ENCODE measurements at regions not wholly inside any gene's neighbourhood (a gene's known extent, or its start where the extent isn't known, plus 50 kb on each side); places are given as distances from the start of the nearest gene placed in this dataset.

- DNase-seq (ENCODE audit: low read depth in 1 of 2, low spot score in 1 of 2): no peak
- Histone ChIP-seq H3K4me1 (no peaks in the 10 kb centered on the region), H3K4me2 (no peak overlapping the region), H3K4me3 (no peak overlapping the region), H3K27ac (no peak overlapping the region), H3K9me3 (no peaks in the 10 kb centered on the region)
- no peak for FAIRE-seq
- TF ChIP-seq POLR2A (IDR thresholded peaks at IDR 0.05; ENCODE audit: low read length): no peak
- no peak for ATAC-seq
- CTCF ChIA-PET: interaction anchor here (1.2 kb wide), 1 partner anchor 14 kb away, joined by 3 read pairs; no protein-coding TSS in a partner anchor
- POLR2A ChIA-PET: no interaction called here
- 24% methylated on average over 1 of the region's 1 CpG for WGBS (ENCODE audit: missing lambda C conversion rate)
These were observed 267.8 kb downstream of the FAT3 start for GRCh38 chr11:92492372-92492771.

GRCh38 chr11:92495107-92495793, 270.6 kb downstream of the FAT3 start:
- no peak overlapping the region for H3K4me2 ChIP-seq
- 55% methylated on average over 3 of the region's 3 CpGs for WGBS (ENCODE audit: missing lambda C conversion rate)
- TF ChIP-seq BCL3 (IDR thresholded peaks at IDR 0.05) (no peak), HMGXB4 (CRISPR knock-in tag; IDR thresholded peaks at IDR 0.05; ENCODE audit: borderline replicate concordance) (no peak), NR3C1 (IDR thresholded peaks at IDR 0.05) (no peak), RNF2 (IDR thresholded peaks at IDR 0.05; ENCODE audit: borderline replicate concordance, low read depth) (no peak), CEBPB (IDR thresholded peaks at IDR 0.05) (no peak), HOXB13 (CRISPR knock-in tag; IDR thresholded peaks at IDR 0.05; ENCODE audit: low read depth) (no peak)
- ChIA-PET POLR2A (no interaction called here), CTCF (interaction anchor here (0.6 kb wide), 1 partner anchor 575 kb away, joined by 3 read pairs; no protein-coding TSS in a partner anchor)
- no peaks in the 10 kb centered on the region for H3K4me1 ChIP-seq
- H3K27ac ChIP-seq: no peak overlapping the region
- no peak for DNase-seq (ENCODE audit: low read depth in 1 of 2, low spot score in 1 of 2)
- no peaks in the 10 kb centered on the region for H3K9me3 ChIP-seq
- no peak for FAIRE-seq
- no peak overlapping the region for H3K4me3 ChIP-seq
- ATAC-seq: no peak

- ChIA-PET CTCF (interaction anchor here (0.6 kb wide), 1 partner anchor 301 kb away, joined by 3 read pairs; no protein-coding TSS in a partner anchor), POLR2A (no interaction called here)
- FAIRE-seq (no peak), ATAC-seq (no peak), DNase-seq (ENCODE audit: low read depth in 1 of 2, low spot score in 1 of 2) (no peak)
- Histone ChIP-seq H3K4me3 (no peak overlapping the region), H3K4me2 (no peak overlapping the region), H3K4me1 (no peaks in the 10 kb centered on the region), H3K27ac (no peak overlapping the region), H3K9me3 (no peaks in the 10 kb centered on the region)
- WGBS (ENCODE audit: missing lambda C conversion rate): 44% methylated on average over 2 of the region's 2 CpGs
- no peak for TF ChIP-seq NFE2L2 (conservative IDR thresholded peaks at IDR 0.05; ENCODE audit: low read length)
These were observed 275.8 kb downstream of the FAT3 start for GRCh38 chr11:92500453-92500852.

- 85% methylated on average over 5 of the region's 5 CpGs for WGBS (ENCODE audit: missing lambda C conversion rate)
- ATAC-seq (no peak), DNase-seq (ENCODE audit: low read depth in 1 of 2, low spot score in 1 of 2) (no peak), FAIRE-seq (no peak)
- H3K9me3 ChIP-seq: no peaks in the 10 kb centered on the region
- CTCF ChIA-PET: interaction anchor here (0.6 kb wide), 1 partner anchor 300 kb away, joined by 3 read pairs; no protein-coding TSS in a partner anchor
- no peak overlapping the region for H3K4me3 ChIP-seq
- no peak overlapping the region for H3K27ac ChIP-seq
- POLR2A ChIA-PET: no interaction called here
- H3K4me1 ChIP-seq: no peaks in the 10 kb centered on the region
- TF ChIP-seq JUNB (IDR thresholded peaks at IDR 0.05): no peak
- TF ChIP-seq ELK1 (IDR thresholded peaks at IDR 0.05; ENCODE audit: low read depth, low read length): no peak
- TF ChIP-seq POLR2A (IDR thresholded peaks at IDR 0.05; ENCODE audit: low read length): no peak
- TF ChIP-seq KDM1A (IDR thresholded peaks at IDR 0.05; ENCODE audit: low read depth): no peak
- no peak for TF ChIP-seq RFX5 (IDR thresholded peaks at IDR 0.05)
- no peak for TF ChIP-seq CTCF (IDR thresholded peaks at IDR 0.05)
- TF ChIP-seq ZC3H11A (IDR thresholded peaks at IDR 0.05): no peak
- TF ChIP-seq CBX8 (IDR thresholded peaks at IDR 0.05): no peak
- TF ChIP-seq BHLHE40 (IDR thresholded peaks at IDR 0.05; ENCODE audit: low read depth, low read length): no peak
- TF ChIP-seq MAFK (IDR thresholded peaks at IDR 0.05; ENCODE audit: partially characterized antibody): no peak
- TF ChIP-seq TFCP2L1 (CRISPR knock-in tag; IDR thresholded peaks at IDR 0.05): no peak
- TF ChIP-seq TP53 (CRISPR knock-in tag; IDR thresholded peaks at IDR 0.05): no peak
- TF ChIP-seq E2F6 (IDR thresholded peaks at IDR 0.05; ENCODE audit: borderline replicate concordance, low read depth): no peak
- H3K4me2 ChIP-seq: no peak overlapping the region
These were observed 276.6 kb downstream of the FAT3 start for GRCh38 chr11:92501066-92501739.
